H1 (cell line): ENCODE measurements at regions not wholly inside any gene's neighbourhood (a gene's known extent, or its start where the extent isn't known, plus 50 kb on each side); places are given as distances from the start of the nearest gene placed in this dataset.

Experiments used
- BRCA1 ChIP-seq: IDR thresholded peaks from 2 replicates; pipeline ENCODE4 v1.6.1; 2012; ENCODE audit warnings: low read depth, low read length, improper control_type of control experiment
- EZH2 ChIP-seq: fragments of 200-600 bp; sonication (generic); IDR thresholded peaks from 2 replicates; pipeline ENCODE4 v1.7.1; 2012; ENCODE audit warnings: low read depth, mild to moderate bottlenecking, moderate library complexity, low read length, inconsistent platforms; ENCODE audit not compliant: severe bottlenecking
- POLR2AphosphoS5 ChIP-seq: IDR thresholded peaks from 2 replicates; pipeline ENCODE4 v1.6.1; 2011; ENCODE audit warnings: low read depth, low read length
- RBBP5 ChIP-seq: IDR thresholded peaks from 2 replicates; pipeline ENCODE4 v1.7.1; 2012; ENCODE audit warnings: low read depth, mild to moderate bottlenecking, inconsistent platforms, low read length, moderate library complexity, borderline replicate concordance
- SIN3A ChIP-seq, 2 experiments: IDR thresholded peaks in 1 of 2; conservative IDR thresholded peaks in 1 of 2; 2 replicates each; pipeline ENCODE4 v1.6.1; 2011 to 2012; ENCODE audit warnings: low read length in 2 of 2, improper control_type of control experiment in 1 of 2, low read depth in 1 of 2, mild to moderate bottlenecking in 1 of 2
- TF ChIP-seq, protein P1 (sequence below), 3 experiments: IDR thresholded peaks; 1 replicate in 2 of 3; 2 replicates in 1 of 3; pipeline versions ENCODE4 v1.5.1 to v1.6.1; 2011; ENCODE audit warnings: low read length in 3 of 3, mild to moderate bottlenecking in 3 of 3, inconsistent platforms in 2 of 3, low read depth in 1 of 3, moderate library complexity in 1 of 3; ENCODE audit not compliant: insufficient read depth in 1 of 3; ENCODE audit errors: control extremely low read depth in 1 of 3

DNA sequence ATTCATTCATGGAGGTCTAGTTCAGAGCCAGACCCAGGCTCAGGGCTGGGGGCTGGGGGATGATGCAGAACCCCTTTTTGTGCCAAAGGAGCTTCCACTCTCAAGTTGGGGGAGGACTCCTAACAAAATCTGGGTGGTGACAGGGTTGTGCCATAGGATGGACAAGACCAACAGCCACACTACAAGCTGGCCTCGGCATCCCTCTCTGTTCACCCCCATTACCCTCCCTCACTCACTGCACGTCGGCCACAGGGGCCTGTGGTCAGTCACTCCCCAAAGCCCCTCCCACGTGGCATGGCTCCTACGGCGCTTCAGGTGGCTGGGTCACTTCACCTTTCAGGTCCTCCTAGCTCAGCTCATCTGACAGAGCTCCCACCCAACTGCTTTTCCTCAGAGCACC lies 348.7 kb upstream of the ZMIZ1 start:
- no peak for TF ChIP-seq RBBP5
- TF ChIP-seq, protein P1, sequence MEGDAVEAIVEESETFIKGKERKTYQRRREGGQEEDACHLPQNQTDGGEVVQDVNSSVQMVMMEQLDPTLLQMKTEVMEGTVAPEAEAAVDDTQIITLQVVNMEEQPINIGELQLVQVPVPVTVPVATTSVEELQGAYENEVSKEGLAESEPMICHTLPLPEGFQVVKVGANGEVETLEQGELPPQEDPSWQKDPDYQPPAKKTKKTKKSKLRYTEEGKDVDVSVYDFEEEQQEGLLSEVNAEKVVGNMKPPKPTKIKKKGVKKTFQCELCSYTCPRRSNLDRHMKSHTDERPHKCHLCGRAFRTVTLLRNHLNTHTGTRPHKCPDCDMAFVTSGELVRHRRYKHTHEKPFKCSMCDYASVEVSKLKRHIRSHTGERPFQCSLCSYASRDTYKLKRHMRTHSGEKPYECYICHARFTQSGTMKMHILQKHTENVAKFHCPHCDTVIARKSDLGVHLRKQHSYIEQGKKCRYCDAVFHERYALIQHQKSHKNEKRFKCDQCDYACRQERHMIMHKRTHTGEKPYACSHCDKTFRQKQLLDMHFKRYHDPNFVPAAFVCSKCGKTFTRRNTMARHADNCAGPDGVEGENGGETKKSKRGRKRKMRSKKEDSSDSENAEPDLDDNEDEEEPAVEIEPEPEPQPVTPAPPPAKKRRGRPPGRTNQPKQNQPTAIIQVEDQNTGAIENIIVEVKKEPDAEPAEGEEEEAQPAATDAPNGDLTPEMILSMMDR (IDR thresholded peaks at IDR 0.05; ENCODE audit: control extremely low read depth in 1 of 3, insufficient read depth in 1 of 3, low read depth in 1 of 3, low read length in 3 of 3), result no peak
- no peak for TF ChIP-seq SIN3A (conservative IDR thresholded peaks at IDR 0.05 in 1 of 2, IDR thresholded peaks at IDR 0.05 in 1 of 2; ENCODE audit: low read depth in 1 of 2, low read length in 2 of 2)
- no peak for TF ChIP-seq EZH2
- no peak for TF ChIP-seq POLR2AphosphoS5
- TF ChIP-seq BRCA1, result no peak
